ENCODE measurements at regions not wholly inside any gene's neighbourhood (a gene's known extent, or its start where the extent isn't known, plus 50 kb on each side); places are given as distances from the start of the nearest gene placed in this dataset.

DNA sequence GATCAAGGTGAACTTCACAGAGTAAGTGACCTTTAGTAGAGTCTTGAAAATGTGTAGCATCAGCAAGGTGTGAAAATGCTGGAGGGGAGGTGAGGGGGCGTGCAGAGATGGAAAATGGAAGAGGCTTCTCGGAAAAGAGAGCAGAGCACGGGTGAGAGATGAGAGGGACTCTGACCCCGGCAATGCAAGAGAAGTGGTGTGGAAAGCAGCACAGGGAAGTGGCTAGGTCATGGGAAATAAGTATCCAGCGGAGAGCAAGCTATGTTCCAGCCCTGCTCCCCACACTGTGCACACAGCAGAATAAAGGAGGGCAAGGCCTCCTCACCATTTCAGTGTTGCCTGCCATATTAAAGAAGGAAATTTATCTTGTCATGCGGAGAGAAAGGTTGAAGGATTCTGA lies 241.7 kb upstream of the DOK6 start:
- Histone ChIP-seq H3F3A (ENCODE audit: insufficient read depth, low read length) (no peaks in the 10 kb centered on the region), H3K4me2 (ENCODE audit: low read depth, low read length) (no peak overlapping the region), H3K27me3 (replicated peaks; ENCODE audit: insufficient read depth, low read length) (no peaks in the 10 kb centered on the region), H3K79me2 (ENCODE audit: low read length) (no peaks in the 10 kb centered on the region), H3K4me1 (ENCODE audit: low read length) (no peaks in the 10 kb centered on the region), H3K9me2 (replicated peaks; ENCODE audit: insufficient read depth, low read length) (no peaks in the 10 kb centered on the region), H3K9ac (ENCODE audit: low read length) (no peak overlapping the region), H3K4me3 (ENCODE audit: low read length) (no peak overlapping the region), H4K20me1 (ENCODE audit: insufficient read depth, low read length) (no peaks in the 10 kb centered on the region), H3K27ac (ENCODE audit: low read length) (no peak overlapping the region), H3K36me3 (replicated peaks; ENCODE audit: insufficient read depth, low read length) (no peaks in the 10 kb centered on the region), H2AFZ (ENCODE audit: low read length) (no peak overlapping the region), H3K9me3 (replicated peaks; ENCODE audit: insufficient read depth, low read length) (no peaks in the 10 kb centered on the region)
- no peak for DNase-seq
- TF ChIP-seq EZH2 (optimal IDR thresholded peaks at IDR 0.05; ENCODE audit: low read depth, low read length) (no peak), EZH2phosphoT487 (IDR thresholded peaks at IDR 0.05; ENCODE audit: low read length) (no peak)
- TF ChIP-seq, protein P1, sequence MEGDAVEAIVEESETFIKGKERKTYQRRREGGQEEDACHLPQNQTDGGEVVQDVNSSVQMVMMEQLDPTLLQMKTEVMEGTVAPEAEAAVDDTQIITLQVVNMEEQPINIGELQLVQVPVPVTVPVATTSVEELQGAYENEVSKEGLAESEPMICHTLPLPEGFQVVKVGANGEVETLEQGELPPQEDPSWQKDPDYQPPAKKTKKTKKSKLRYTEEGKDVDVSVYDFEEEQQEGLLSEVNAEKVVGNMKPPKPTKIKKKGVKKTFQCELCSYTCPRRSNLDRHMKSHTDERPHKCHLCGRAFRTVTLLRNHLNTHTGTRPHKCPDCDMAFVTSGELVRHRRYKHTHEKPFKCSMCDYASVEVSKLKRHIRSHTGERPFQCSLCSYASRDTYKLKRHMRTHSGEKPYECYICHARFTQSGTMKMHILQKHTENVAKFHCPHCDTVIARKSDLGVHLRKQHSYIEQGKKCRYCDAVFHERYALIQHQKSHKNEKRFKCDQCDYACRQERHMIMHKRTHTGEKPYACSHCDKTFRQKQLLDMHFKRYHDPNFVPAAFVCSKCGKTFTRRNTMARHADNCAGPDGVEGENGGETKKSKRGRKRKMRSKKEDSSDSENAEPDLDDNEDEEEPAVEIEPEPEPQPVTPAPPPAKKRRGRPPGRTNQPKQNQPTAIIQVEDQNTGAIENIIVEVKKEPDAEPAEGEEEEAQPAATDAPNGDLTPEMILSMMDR (IDR thresholded peaks at IDR 0.05; ENCODE audit: low read length) = no peak

- no peak overlapping the region for H3K4me3 ChIP-seq (ENCODE audit: low read length)
- H3F3A ChIP-seq (ENCODE audit: insufficient read depth, low read length) = no peaks in the 10 kb centered on the region
- H3K4me1 ChIP-seq (ENCODE audit: low read length) = no peaks in the 10 kb centered on the region
- no peaks in the 10 kb centered on the region for H3K9me3 ChIP-seq (replicated peaks; ENCODE audit: insufficient read depth, low read length)
- no peak overlapping the region for H3K27ac ChIP-seq (ENCODE audit: low read length)
- no peak overlapping the region for H3K9ac ChIP-seq (ENCODE audit: low read length)
- no peak for DNase-seq
- no peak overlapping the region for H3K4me2 ChIP-seq (ENCODE audit: low read depth, low read length)
- no peaks in the 10 kb centered on the region for H4K20me1 ChIP-seq (ENCODE audit: insufficient read depth, low read length)
- TF ChIP-seq, protein P1 (IDR thresholded peaks at IDR 0.05; ENCODE audit: low read length) = no peak
- TF ChIP-seq EZH2 (optimal IDR thresholded peaks at IDR 0.05; ENCODE audit: low read depth, low read length) (no peak), EZH2phosphoT487 (IDR thresholded peaks at IDR 0.05; ENCODE audit: low read length) (no peak)
- H3K27me3 ChIP-seq (replicated peaks; ENCODE audit: insufficient read depth, low read length) = no peaks in the 10 kb centered on the region
- H3K79me2 ChIP-seq (ENCODE audit: low read length) = no peaks in the 10 kb centered on the region
- no peaks in the 10 kb centered on the region for H3K9me2 ChIP-seq (replicated peaks; ENCODE audit: insufficient read depth, low read length)
- no peaks in the 10 kb centered on the region for H3K36me3 ChIP-seq (replicated peaks; ENCODE audit: insufficient read depth, low read length)
- H2AFZ ChIP-seq (ENCODE audit: low read length) = no peak overlapping the region
These were observed 239.2 kb upstream of the DOK6 start for GRCh38 chr18:69161383-69162028.

DNA sequence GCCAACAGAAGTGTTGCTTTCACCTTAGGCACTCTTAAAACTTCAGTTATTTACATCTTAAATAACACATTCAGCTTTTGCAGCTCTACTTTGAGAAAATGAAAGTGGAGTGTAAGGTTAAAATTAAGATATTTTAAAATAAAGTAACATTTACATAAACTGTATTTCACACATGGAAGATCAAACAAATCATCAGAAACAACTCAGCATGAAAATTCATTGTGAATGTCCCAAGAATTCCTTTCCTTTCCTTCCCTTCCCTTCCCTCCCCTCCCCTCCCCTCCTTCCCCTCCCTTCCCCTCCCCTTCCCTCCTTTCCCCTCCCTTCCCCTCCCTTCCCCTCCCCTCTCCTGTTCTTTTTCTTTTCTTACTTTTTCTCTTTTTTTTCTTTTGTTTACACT lies 238.0 kb upstream of the DOK6 start:
- no peaks in the 10 kb centered on the region for H3K9me2 ChIP-seq (replicated peaks; ENCODE audit: insufficient read depth, low read length)
- no peaks in the 10 kb centered on the region for H3K79me2 ChIP-seq (ENCODE audit: low read length)
- no peak overlapping the region for H3K4me2 ChIP-seq (ENCODE audit: low read depth, low read length)
- H4K20me1 ChIP-seq (ENCODE audit: insufficient read depth, low read length) = no peaks in the 10 kb centered on the region
- H3K27ac ChIP-seq (ENCODE audit: low read length) = no peak overlapping the region
- H3K9ac ChIP-seq (ENCODE audit: low read length) = no peak overlapping the region
- H3K36me3 ChIP-seq (replicated peaks; ENCODE audit: insufficient read depth, low read length) = no peaks in the 10 kb centered on the region
- no peak overlapping the region for H2AFZ ChIP-seq (ENCODE audit: low read length)
- no peak for TF ChIP-seq EZH2phosphoT487 (IDR thresholded peaks at IDR 0.05; ENCODE audit: low read length)
- no peak for TF ChIP-seq EZH2 (optimal IDR thresholded peaks at IDR 0.05; ENCODE audit: low read depth, low read length)
- TF ChIP-seq, protein P1 (IDR thresholded peaks at IDR 0.05; ENCODE audit: low read length) = no peak
- no peaks in the 10 kb centered on the region for H3F3A ChIP-seq (ENCODE audit: insufficient read depth, low read length)
- H3K4me1 ChIP-seq (ENCODE audit: low read length) = no peaks in the 10 kb centered on the region
- no peak for DNase-seq
- H3K27me3 ChIP-seq (replicated peaks; ENCODE audit: insufficient read depth, low read length) = no peaks in the 10 kb centered on the region
- H3K9me3 ChIP-seq (replicated peaks; ENCODE audit: insufficient read depth, low read length) = no peaks in the 10 kb centered on the region
- no peak overlapping the region for H3K4me3 ChIP-seq (ENCODE audit: low read length)
